ENCODE measurements at regions not wholly inside any gene's neighbourhood (a gene's known extent, or its start where the extent isn't known, plus 50 kb on each side); places are given as distances from the start of the nearest gene placed in this dataset.

DNA sequence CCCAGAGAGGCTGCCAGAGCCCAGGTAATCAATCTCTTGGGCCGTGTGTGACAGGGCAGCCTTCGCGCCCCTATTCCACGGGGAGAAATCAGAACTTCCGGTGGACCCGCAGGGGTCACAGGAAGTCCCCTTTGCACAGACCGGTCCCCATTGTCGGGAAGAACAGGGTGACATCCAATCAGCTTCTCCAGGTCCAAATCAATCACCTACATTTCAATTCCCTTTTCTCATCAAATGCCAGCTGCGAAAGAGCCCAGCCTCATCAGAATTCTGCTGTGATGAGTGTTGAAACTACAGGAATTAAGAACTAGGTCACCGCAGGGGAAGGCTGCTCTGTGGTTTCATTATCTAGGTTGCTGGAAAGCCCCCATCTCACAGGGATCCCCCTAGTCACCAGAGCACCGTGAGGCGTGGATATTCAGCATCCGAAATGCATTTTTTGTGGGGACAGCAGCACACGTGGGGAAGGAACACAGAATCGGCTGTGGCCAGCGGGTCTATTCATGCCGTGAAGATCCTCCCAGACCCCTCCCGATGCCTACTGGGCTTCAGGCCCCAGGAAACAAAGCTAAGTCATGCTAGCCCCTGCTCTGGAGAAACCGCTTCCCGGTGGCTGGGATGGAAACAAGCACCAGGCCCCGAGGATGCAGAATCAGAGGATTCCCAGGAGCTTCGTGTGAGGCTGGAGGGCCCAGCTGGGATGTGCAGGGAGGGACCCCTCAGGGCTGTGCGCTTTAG, 193.7 kb upstream of the ID2 start (continued):
- TF ChIP-seq, protein P1, sequence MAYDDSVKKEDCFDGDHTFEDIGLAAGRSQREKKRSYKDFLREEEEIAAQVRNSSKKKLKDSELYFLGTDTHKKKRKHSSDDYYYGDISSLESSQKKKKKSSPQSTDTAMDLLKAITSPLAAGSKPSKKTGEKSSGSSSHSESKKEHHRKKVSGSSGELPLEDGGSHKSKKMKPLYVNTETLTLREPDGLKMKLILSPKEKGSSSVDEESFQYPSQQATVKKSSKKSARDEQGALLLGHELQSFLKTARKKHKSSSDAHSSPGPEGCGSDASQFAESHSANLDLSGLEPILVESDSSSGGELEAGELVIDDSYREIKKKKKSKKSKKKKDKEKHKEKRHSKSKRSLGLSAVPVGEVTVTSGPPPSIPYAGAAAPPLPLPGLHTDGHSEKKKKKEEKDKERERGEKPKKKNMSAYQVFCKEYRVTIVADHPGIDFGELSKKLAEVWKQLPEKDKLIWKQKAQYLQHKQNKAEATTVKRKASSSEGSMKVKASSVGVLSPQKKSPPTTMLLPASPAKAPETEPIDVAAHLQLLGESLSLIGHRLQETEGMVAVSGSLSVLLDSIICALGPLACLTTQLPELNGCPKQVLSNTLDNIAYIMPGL (CRISPR knock-in tag; IDR thresholded peaks at IDR 0.05; ENCODE audit: borderline replicate concordance): no peak

- H3K4me1 ChIP-seq: peaks cover 20% of the 10 kb centered on the region
- ChIA-PET POLR2A (no interaction called here), CTCF (interaction anchor here (1.1 to 1.5 kb wide), 2 partner anchors 11 to 20 kb away, joined by 3 read pairs; no protein-coding TSS in a partner anchor)
- 77% methylated on average over 7 of the region's 7 CpGs for WGBS (ENCODE audit: missing lambda C conversion rate)
- H3K9me3 ChIP-seq: no peaks in the 10 kb centered on the region
- H3K4me3 ChIP-seq: no peak overlapping the region
- no peak overlapping the region for H3K27ac ChIP-seq
- DNase-seq (ENCODE audit: low read depth in 1 of 2, low spot score in 1 of 2) (no peak), FAIRE-seq (no peak), ATAC-seq (no peak)
- TF ChIP-seq ESRRA (IDR thresholded peaks at IDR 0.05; ENCODE audit: borderline replicate concordance, low read length): no peak
- TF ChIP-seq ZSCAN20 (CRISPR knock-in tag; IDR thresholded peaks at IDR 0.05): no peak
- TF ChIP-seq, protein P2, sequence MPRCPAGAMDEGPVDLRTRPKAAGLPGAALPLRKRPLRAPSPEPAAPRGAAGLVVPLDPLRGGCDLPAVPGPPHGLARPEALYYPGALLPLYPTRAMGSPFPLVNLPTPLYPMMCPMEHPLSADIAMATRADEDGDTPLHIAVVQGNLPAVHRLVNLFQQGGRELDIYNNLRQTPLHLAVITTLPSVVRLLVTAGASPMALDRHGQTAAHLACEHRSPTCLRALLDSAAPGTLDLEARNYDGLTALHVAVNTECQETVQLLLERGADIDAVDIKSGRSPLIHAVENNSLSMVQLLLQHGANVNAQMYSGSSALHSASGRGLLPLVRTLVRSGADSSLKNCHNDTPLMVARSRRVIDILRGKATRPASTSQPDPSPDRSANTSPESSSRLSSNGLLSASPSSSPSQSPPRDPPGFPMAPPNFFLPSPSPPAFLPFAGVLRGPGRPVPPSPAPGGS (IDR thresholded peaks at IDR 0.05): no peak
- TF ChIP-seq HES2 (IDR thresholded peaks at IDR 0.05): no peak
- TF ChIP-seq RNF2 (IDR thresholded peaks at IDR 0.05; ENCODE audit: borderline replicate concordance, low read depth): no peak
- no peak for TF ChIP-seq NPAS2 (CRISPR knock-in tag; IDR thresholded peaks at IDR 0.05; ENCODE audit: borderline replicate concordance)
- TF ChIP-seq RCOR1 (IDR thresholded peaks at IDR 0.05; ENCODE audit: low read depth, low read length): no peak
- TF ChIP-seq MAZ (IDR thresholded peaks at IDR 0.05; ENCODE audit: borderline replicate concordance, low read depth, low read length): no peak
- no peak for TF ChIP-seq EHMT2 (IDR thresholded peaks at IDR 0.05; ENCODE audit: low read depth)
- no peak overlapping the region for H3K4me2 ChIP-seq
Measured at GRCh38 chr2:8489221-8489620, 192.6 kb upstream of the ID2 start.

GRCh38 chr2:8489751-8490150, 192.1 kb upstream of the ID2 start:
- TF ChIP-seq ZNF302 (CRISPR knock-in tag; IDR thresholded peaks at IDR 0.05) (no peak), MAFK (IDR thresholded peaks at IDR 0.05; ENCODE audit: partially characterized antibody) (no peak), KDM1A (IDR thresholded peaks at IDR 0.05; ENCODE audit: low read depth) (no peak), E2F6 (IDR thresholded peaks at IDR 0.05; ENCODE audit: borderline replicate concordance, low read depth) (no peak), CHD2 (IDR thresholded peaks at IDR 0.05; ENCODE audit: low read length, partially characterized antibody) (no peak)
- POLR2A ChIA-PET: no interaction called here
- CTCF ChIA-PET: interaction anchor here (1.5 kb wide), 1 partner anchor 21 kb away, joined by 3 read pairs; no protein-coding TSS in a partner anchor
- no peak overlapping the region for H3K4me3 ChIP-seq
- peaks cover 25% of the 10 kb centered on the region for H3K4me1 ChIP-seq
- no peak overlapping the region for H3K27ac ChIP-seq
- FAIRE-seq (no peak), ATAC-seq (no peak), DNase-seq (ENCODE audit: low read depth in 1 of 2, low spot score in 1 of 2) (no peak)
- H3K4me2 ChIP-seq: no peak overlapping the region
- WGBS (ENCODE audit: missing lambda C conversion rate): 84% methylated on average over 8 of the region's 8 CpGs
- H3K9me3 ChIP-seq: no peaks in the 10 kb centered on the region

DNA sequence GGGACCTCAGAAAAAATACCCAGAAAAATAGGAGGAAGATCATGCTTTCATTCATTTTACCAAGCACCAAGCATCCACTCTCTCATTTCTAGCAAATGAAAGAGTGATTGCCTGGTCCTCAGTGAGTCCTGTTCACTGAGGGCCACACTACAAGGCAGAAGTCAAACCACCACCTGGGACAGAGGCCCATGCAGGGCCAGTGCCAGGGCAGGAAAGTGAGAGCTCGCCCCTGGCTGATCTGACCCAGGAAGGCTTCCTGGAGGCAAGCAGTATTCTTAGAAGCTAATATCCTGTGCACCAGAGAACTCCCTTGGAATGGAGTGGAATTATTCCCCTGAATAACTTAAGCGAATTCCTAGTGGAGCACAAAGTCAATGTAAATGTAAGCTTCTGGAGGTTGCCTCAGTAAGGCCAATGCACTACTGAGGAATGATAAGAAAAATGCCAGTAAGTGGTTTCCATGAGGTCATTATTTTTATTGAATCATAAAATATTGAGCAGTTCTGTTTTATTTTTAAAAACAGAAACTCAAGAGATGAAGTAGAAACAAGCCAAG, 191.6 kb upstream of the ID2 start:
- no peaks in the 10 kb centered on the region for H3K9me3 ChIP-seq
- FAIRE-seq: no peak
- no peak overlapping the region for H3K4me3 ChIP-seq
- H3K4me1 ChIP-seq: peaks cover 30% of the 10 kb centered on the region
- POLR2A ChIA-PET: no interaction called here
- no peak for TF ChIP-seq MYC (IDR thresholded peaks at IDR 0.05; ENCODE audit: borderline replicate concordance, low read length)
- no peak for TF ChIP-seq JUNB (IDR thresholded peaks at IDR 0.05)
- TF ChIP-seq HOXA7 (CRISPR knock-in tag; IDR thresholded peaks at IDR 0.05): no peak
- no peak for TF ChIP-seq EP300 (IDR thresholded peaks at IDR 0.05)
- no peak for TF ChIP-seq SREBF2 (IDR thresholded peaks at IDR 0.05)
- TF ChIP-seq PHF8 (IDR thresholded peaks at IDR 0.05; ENCODE audit: borderline replicate concordance, low read depth): no peak
- TF ChIP-seq ZC3H11A (IDR thresholded peaks at IDR 0.05): no peak
- no peak for DNase-seq (ENCODE audit: low read depth in 1 of 2, low spot score in 1 of 2)
- CTCF ChIA-PET: no interaction called here
- H3K27ac ChIP-seq: no peak overlapping the region
- ATAC-seq: no peak
- WGBS (ENCODE audit: missing lambda C conversion rate): 88% methylated on average over 2 of the region's 2 CpGs
- no peak overlapping the region for H3K4me2 ChIP-seq
